PC-9 (cell line): ENCODE measurements at regions not wholly inside any gene's neighbourhood (a gene's known extent, or its start where the extent isn't known, plus 50 kb on each side); places are given as distances from the start of the nearest gene placed in this dataset.

Source experiments
- BruUV-seq: library from RNA; stranded (reverse); fragments of 400-500 nt; replicated peaks from 2 replicates; lab custom pipeline; 2021; lab: Mats Ljungman, UMichigan
- CTCF ChIA-PET: fragments of 300-600 bp; sonication (Branson Sonifier 250); formaldehyde crosslinking; loops from one replicate; lab custom pipeline; 2022; ENCODE audit warnings: antibody characterized with exemption; lab: Charles Lee
- POLR2A ChIA-PET: fragments of 300-600 bp; sonication (Branson Sonifier 250); formaldehyde crosslinking; loops from one replicate; lab custom pipeline; 2022; ENCODE audit warnings: antibody characterized with exemption; ENCODE audit not compliant: unreplicated experiment; lab: Charles Lee
- DNase-seq, 2 experiments: peaks; one replicate each; pipeline versions ENCODE4 v3.0.0 to v3.0.0-alpha.2; 2015 to 2022; ENCODE audit warnings: mixed read lengths in 1 of 2
- H2AFZ ChIP-seq: fragments of 200-600 bp; sonication (generic); 2 replicates; pipeline ENCODE4 v1.8.1; 2017; ENCODE audit warnings: antibody characterized with exemption
- H3F3A ChIP-seq: fragments of 200-600 bp; sonication (generic); 2 replicates; pipeline ENCODE4 v1.8.1; 2017; ENCODE audit warnings: antibody characterized with exemption, mild to moderate bottlenecking, low read depth; ENCODE audit not compliant: insufficient read depth
- H3K27ac ChIP-seq: fragments of 200-600 bp; sonication (generic); 2 replicates; pipeline ENCODE4 v1.6.1; 2016; ENCODE audit warnings: mixed run types
- H3K27me3 ChIP-seq: fragments of 200-600 bp; sonication (generic); 2 replicates; pipeline ENCODE4 v1.6.1; 2016; ENCODE audit warnings: low read depth, mixed run types; ENCODE audit not compliant: insufficient read depth
- H3K36me3 ChIP-seq: fragments of 200-600 bp; sonication (generic); 2 replicates; pipeline ENCODE4 v1.6.1; 2016; ENCODE audit warnings: low read depth, mixed run types
- H3K4me1 ChIP-seq: fragments of 200-600 bp; sonication (generic); replicated peaks from 2 replicates; pipeline ENCODE4 v1.6.1; 2016; ENCODE audit warnings: mixed run types; ENCODE audit not compliant: insufficient read depth
- H3K4me2 ChIP-seq: fragments of 200-600 bp; sonication (generic); 2 replicates; pipeline ENCODE4 v1.6.1; 2017; ENCODE audit warnings: mixed run types
- H3K4me3 ChIP-seq: fragments of 200-600 bp; sonication (generic); 2 replicates; pipeline ENCODE4 v1.6.1; 2016; ENCODE audit warnings: mixed run types
- H3K79me2 ChIP-seq: fragments of 200-600 bp; sonication (generic); 2 replicates; pipeline ENCODE4 v1.6.1; 2017; ENCODE audit warnings: low read depth, mixed run types
- H3K9me2 ChIP-seq: fragments of 200-600 bp; sonication (generic); 2 replicates; pipeline ENCODE4 v1.8.1; 2017; ENCODE audit warnings: mild to moderate bottlenecking; ENCODE audit not compliant: insufficient read depth
- H3K9me3 ChIP-seq: fragments of 200-600 bp; sonication (generic); 2 replicates; pipeline ENCODE4 v1.8.1; 2016; ENCODE audit warnings: low read depth; ENCODE audit not compliant: insufficient read depth
- H4K20me1 ChIP-seq: fragments of 200-600 bp; sonication (generic); 2 replicates; pipeline ENCODE4 v1.8.1; 2017; ENCODE audit not compliant: insufficient read depth
- CTCF ChIP-seq: fragments of 200-600 bp; sonication (generic); conservative IDR thresholded peaks from 2 replicates; pipeline ENCODE4 v1.6.1; 2017; ENCODE audit warnings: mixed run types, antibody characterized with exemption, mild to moderate bottlenecking, moderate library complexity
- EZH2 ChIP-seq: fragments of 200-600 bp; sonication (generic); IDR thresholded peaks from 2 replicates; pipeline ENCODE4 v1.8.0; 2017; ENCODE audit warnings: antibody characterized with exemption, low read depth
- intact Hi-C: fragments of 100-400 bp; cut with micrococcal nuclease; formaldehyde crosslinking; loops from one replicate; pipeline ENCODE4 v1.10.0; 2022; ENCODE audit not compliant: unreplicated experiment

- Histone ChIP-seq H3K4me3 (no peak overlapping the region), H2AFZ (no peak overlapping the region), H3K9me2 (no peaks in the 10 kb centered on the region), H3K36me3 (no peaks in the 10 kb centered on the region), H4K20me1 (no peaks in the 10 kb centered on the region), H3K4me2 (no peak overlapping the region), H3K27me3 (no peaks in the 10 kb centered on the region), H3K79me2 (no peaks in the 10 kb centered on the region), H3F3A (no peaks in the 10 kb centered on the region), H3K9me3 (no peaks in the 10 kb centered on the region), H3K4me1 (no peaks in the 10 kb centered on the region), H3K27ac (no peak overlapping the region)
- intact Hi-C loops: loop anchor here (2.0 to 10.0 kb wide), 2 partner anchors 20 to 100 kb away; no protein-coding TSS in a partner anchor
- no peak for DNase-seq
- POLR2A ChIA-PET: interaction anchor here (0.5 kb wide), 1 partner anchor 64 kb away, joined by 6 read pairs; no protein-coding TSS in a partner anchor
- no TSS peak for BruUV-seq
- CTCF ChIA-PET: no interaction called here
- TF ChIP-seq CTCF (no peak), EZH2 (no peak)
Measured at GRCh38 chr4:57404483-57404882, 294.3 kb upstream of the IGFBP7 start.

GRCh38 chr4:57403591-57403990 is 293.4 kb upstream of the IGFBP7 start:
- no peaks in the 10 kb centered on the region for H4K20me1 ChIP-seq
- H3K9me3 ChIP-seq: no peaks in the 10 kb centered on the region
- no peak overlapping the region for H3K4me2 ChIP-seq
- H3K27me3 ChIP-seq: no peaks in the 10 kb centered on the region
- no peaks in the 10 kb centered on the region for H3K79me2 ChIP-seq
- no peaks in the 10 kb centered on the region for H3K4me1 ChIP-seq
- ChIA-PET CTCF (no interaction called here), POLR2A (no interaction called here)
- no peaks in the 10 kb centered on the region for H3K36me3 ChIP-seq
- intact Hi-C loops: loop anchor here (10.0 kb wide), 1 partner anchor 99 kb away; no protein-coding TSS in a partner anchor
- no peak overlapping the region for H3K4me3 ChIP-seq
- no peaks in the 10 kb centered on the region for H3F3A ChIP-seq
- no peak overlapping the region for H2AFZ ChIP-seq
- DNase-seq: no peak
- BruUV-seq: no TSS peak
- no peaks in the 10 kb centered on the region for H3K9me2 ChIP-seq
- TF ChIP-seq EZH2: no peak
- TF ChIP-seq CTCF: no peak
- H3K27ac ChIP-seq: no peak overlapping the region

GRCh38 chr4:57401586-57401985 is 291.4 kb upstream of the IGFBP7 start:
- no peaks in the 10 kb centered on the region for H4K20me1 ChIP-seq
- ChIA-PET CTCF (no interaction called here), POLR2A (interaction anchor here (0.7 kb wide), 1 partner anchor 1405 kb away, joined by 7 read pairs; no protein-coding TSS in a partner anchor)
- H3K4me1 ChIP-seq: no peaks in the 10 kb centered on the region
- no peaks in the 10 kb centered on the region for H3K27me3 ChIP-seq
- H3K79me2 ChIP-seq: no peaks in the 10 kb centered on the region
- H3K9me2 ChIP-seq: no peaks in the 10 kb centered on the region
- no TSS peak for BruUV-seq
- TF ChIP-seq CTCF: no peak
- TF ChIP-seq EZH2: no peak
- no peaks in the 10 kb centered on the region for H3F3A ChIP-seq
- no peak overlapping the region for H3K27ac ChIP-seq
- H3K4me2 ChIP-seq: no peak overlapping the region
- DNase-seq: no peak
- intact Hi-C loops: loop anchor here (10.0 kb wide), 1 partner anchor 97 kb away; no protein-coding TSS in a partner anchor
- no peaks in the 10 kb centered on the region for H3K36me3 ChIP-seq
- H3K9me3 ChIP-seq: no peaks in the 10 kb centered on the region
- no peak overlapping the region for H2AFZ ChIP-seq
- H3K4me3 ChIP-seq: no peak overlapping the region
